GM19468 (cell line): ENCODE measurements at regions not wholly inside any gene's neighbourhood (a gene's known extent, or its start where the extent isn't known, plus 50 kb on each side); places are given as distances from the start of the nearest gene placed in this dataset.

Experiments
- ATAC-seq: cut with Tn5 transposase; IDR thresholded peaks from one replicate; pipeline ENCODE4 v1.9.1; 2021; ENCODE audit warnings: mild to moderate bottlenecking, moderate library complexity, moderate number of reproducible peaks; ENCODE audit not compliant: unreplicated experiment; ENCODE audit errors: extremely low read depth

DNA sequence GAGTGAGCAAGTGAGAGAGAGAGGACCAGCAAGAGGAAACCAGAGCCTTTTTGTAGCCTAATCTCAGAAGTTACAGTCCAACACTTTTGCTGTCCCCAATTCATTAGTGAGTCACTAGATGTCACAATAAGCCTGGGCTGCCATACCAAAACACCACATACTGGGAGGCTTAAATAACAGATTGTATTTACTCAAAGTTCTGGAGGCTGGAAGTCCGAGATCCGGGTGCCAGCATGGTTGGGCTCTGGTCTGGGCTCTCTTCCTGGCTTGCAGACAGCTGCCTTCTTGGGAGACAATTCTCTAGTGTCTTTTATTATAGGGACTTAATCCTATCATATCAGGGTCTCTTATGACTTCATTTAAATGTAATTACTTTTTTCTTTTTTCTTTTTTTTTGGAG lies 50.7 kb upstream of the FERMT1 start:
- ATAC-seq = no peak
